Keratinocyte (primary cell): ENCODE measurements at regions not wholly inside any gene's neighbourhood (a gene's known extent, or its start where the extent isn't known, plus 50 kb on each side); places are given as distances from the start of the nearest gene placed in this dataset.
"Not testable (repeated sequence)": the region's sequence is repeated elsewhere in the genome, so short reads cannot be mapped to it uniquely, and the experiment has no call there.

Experiments
- DNase-seq: peaks from one replicate; pipeline ENCODE4 v3.0.0-alpha.2; 2011; ENCODE audit warnings: low read depth, missing footprints, low spot score
- FAIRE-seq: peaks from 2 replicates; lab custom pipeline; 2011; peaks lifted over from hg19 to GRCh38; lab: Jason Lieb, UNC
- H2AFZ ChIP-seq: 2 replicates; pipeline ENCODE4 v1.6.0; 2012; ENCODE audit warnings: low read length, control low read depth, inconsistent platforms; ENCODE audit not compliant: control insufficient read depth
- H3K27ac ChIP-seq: 2 replicates; pipeline ENCODE4 v1.5.1; 2011; ENCODE audit warnings: low read length; ENCODE audit not compliant: control insufficient read depth, insufficient read depth
- H3K27me3 ChIP-seq: 3 replicates; pipeline ENCODE4 v1.6.0; 2011; ENCODE audit warnings: low read length; ENCODE audit not compliant: control insufficient read depth, insufficient read depth; ENCODE audit errors: extremely low read depth
- H3K36me3 ChIP-seq, 2 experiments: 2 replicates in 1 of 2; 3 replicates in 1 of 2; pipeline ENCODE4 v1.5.1; 2011; ENCODE audit warnings: low read length in 2 of 2, mild to moderate bottlenecking in 1 of 2; ENCODE audit not compliant: control insufficient read depth in 2 of 2, insufficient read depth in 2 of 2; ENCODE audit errors: extremely low read depth in 1 of 2
- H3K4me1 ChIP-seq: 3 replicates; pipeline ENCODE4 v1.5.1; 2011; ENCODE audit warnings: low read length; ENCODE audit not compliant: control insufficient read depth, insufficient read depth; ENCODE audit errors: extremely low read depth
- H3K4me2 ChIP-seq: 3 replicates; pipeline ENCODE4 v1.6.0; 2011; ENCODE audit warnings: low read depth, low read length; ENCODE audit not compliant: control insufficient read depth, insufficient read depth; ENCODE audit errors: extremely low read depth
- H3K4me3 ChIP-seq, 3 experiments: fragments of 200-600 bp in 1 of 3; sonication (generic) in 1 of 3; 2 replicates in 2 of 3; 3 replicates in 1 of 3; pipeline ENCODE4 v1.5.1; 2011 to 2016; ENCODE audit warnings: low read length in 3 of 3, mild to moderate bottlenecking in 3 of 3, control low read depth in 2 of 3, inconsistent platforms in 1 of 3, low read depth in 1 of 3, mixed read lengths in 1 of 3, mixed run types in 1 of 3, moderate library complexity in 1 of 3; ENCODE audit not compliant: control insufficient read depth in 2 of 3, insufficient read depth in 2 of 3; ENCODE audit errors: extremely low read depth in 1 of 3
- H3K79me2 ChIP-seq: 2 replicates; pipeline ENCODE4 v1.6.0; 2012; ENCODE audit warnings: low read length; ENCODE audit not compliant: control insufficient read depth, insufficient read depth
- H3K9ac ChIP-seq: 3 replicates; pipeline ENCODE4 v1.6.0; 2011; ENCODE audit warnings: low read length; ENCODE audit not compliant: control insufficient read depth, insufficient read depth; ENCODE audit errors: extremely low read depth
- H3K9me1 ChIP-seq: 3 replicates; pipeline ENCODE4 v1.6.0; 2011; ENCODE audit warnings: low read length; ENCODE audit not compliant: control insufficient read depth, insufficient read depth; ENCODE audit errors: extremely low read depth
- H3K9me3 ChIP-seq: 2 replicates; pipeline ENCODE4 v1.5.1; 2012; ENCODE audit warnings: low read depth, low read length; ENCODE audit not compliant: control insufficient read depth
- H4K20me1 ChIP-seq: 3 replicates; pipeline ENCODE4 v1.6.0; 2011; ENCODE audit warnings: low read length; ENCODE audit not compliant: control insufficient read depth, insufficient read depth; ENCODE audit errors: extremely low read depth
- CTCF ChIP-seq, 3 experiments: IDR thresholded peaks in 1 of 3; conservative IDR thresholded peaks in 1 of 3; optimal IDR thresholded peaks in 1 of 3; 2 replicates in 2 of 3; 3 replicates in 1 of 3; pipeline versions ENCODE3 to v1.5.1; 2011; ENCODE audit warnings: low read length in 3 of 3, mild to moderate bottlenecking in 3 of 3, moderate library complexity in 2 of 3, control low read depth in 1 of 3, inconsistent platforms in 1 of 3; ENCODE audit not compliant: insufficient read depth in 2 of 3; ENCODE audit errors: extremely low read depth in 1 of 3
- EZH2 ChIP-seq: IDR thresholded peaks from one replicate; pipeline ENCODE4 v1.6.1; 2012; ENCODE audit warnings: inconsistent platforms, mild to moderate bottlenecking, low read length, moderate library complexity
- dilution Hi-C: fragments of 300-500 bp; cut with MboI; formaldehyde crosslinking; loops from one replicate; pipeline ENCODE4 v1.7.0; 2020; ENCODE audit warnings: low sequenced_read_pairs; ENCODE audit not compliant: extremely low pct_ligation_motif_present

GRCh38 chr9:97774673-97775072 lies 77.5 kb upstream of the XPA start:
- H3K79me2 ChIP-seq = no peaks in the 10 kb centered on the region
- H2AFZ ChIP-seq = no peak overlapping the region
- H3K4me3 ChIP-seq = no peak overlapping the region
- DNase-seq = no peak
- H3K9ac ChIP-seq = no peak overlapping the region
- no peak overlapping the region for H3K4me2 ChIP-seq
- dilution Hi-C loops = no loop called here
- no peaks in the 10 kb centered on the region for H3K9me1 ChIP-seq
- H3K36me3 ChIP-seq = no peaks in the 10 kb centered on the region
- H4K20me1 ChIP-seq = no peaks in the 10 kb centered on the region
- H3K27me3 ChIP-seq = no peaks in the 10 kb centered on the region
- TF ChIP-seq EZH2 = no peak
- no peak for TF ChIP-seq CTCF (optimal IDR thresholded peaks at IDR 0.05 in 1 of 3, IDR thresholded peaks at IDR 0.05 in 1 of 3, conservative IDR thresholded peaks at IDR 0.05 in 1 of 3; ENCODE audit: extremely low read depth in 1 of 3, insufficient read depth in 2 of 3, low read length in 3 of 3)
- peaks cover 2% of the 10 kb centered on the region for H3K9me3 ChIP-seq
- FAIRE-seq = no peak
- peaks cover 15% of the 10 kb centered on the region for H3K4me1 ChIP-seq
- H3K27ac ChIP-seq = no peak overlapping the region

GRCh38 chr9:97778740-97779139 lies 74.3 kb upstream of the FOXE1 start:
- not testable (repeated sequence) for H3K9ac ChIP-seq, FAIRE-seq, DNase-seq

GRCh38 chr9:97779608-97780007 lies 73.4 kb upstream of the FOXE1 start:
- no peak overlapping the region for H3K4me3 ChIP-seq
- no peak overlapping the region for H3K9ac ChIP-seq
- H3K9me3 ChIP-seq = peaks cover 6% of the 10 kb centered on the region
- no peak overlapping the region for H3K4me2 ChIP-seq
- dilution Hi-C loops = no loop called here
- no peaks in the 10 kb centered on the region for H3K27me3 ChIP-seq
- no peaks in the 10 kb centered on the region for H4K20me1 ChIP-seq
- no peaks in the 10 kb centered on the region for H3K79me2 ChIP-seq
- H3K9me1 ChIP-seq = no peaks in the 10 kb centered on the region
- TF ChIP-seq EZH2 (no peak), CTCF (optimal IDR thresholded peaks at IDR 0.05 in 1 of 3, IDR thresholded peaks at IDR 0.05 in 1 of 3, conservative IDR thresholded peaks at IDR 0.05 in 1 of 3; ENCODE audit: extremely low read depth in 1 of 3, insufficient read depth in 2 of 3, low read length in 3 of 3) (no peak)
- no peak overlapping the region for H2AFZ ChIP-seq
- FAIRE-seq (no peak), DNase-seq (no peak)
- no peak overlapping the region for H3K27ac ChIP-seq
- peaks cover 8% of the 10 kb centered on the region for H3K4me1 ChIP-seq
- no peaks in the 10 kb centered on the region for H3K36me3 ChIP-seq

More at GRCh38 chr9:97778740-97779139, 74.3 kb upstream of the FOXE1 start:
- H3K79me2 ChIP-seq, H2AFZ ChIP-seq, H3K36me3 ChIP-seq, H3K4me2 ChIP-seq, H3K27me3 ChIP-seq, dilution Hi-C loops, H3K4me3 ChIP-seq, H4K20me1 ChIP-seq, H3K27ac ChIP-seq, H3K9me3 ChIP-seq, H3K9me1 ChIP-seq: not testable (repeated sequence)
- H3K4me1 ChIP-seq = peaks cover 11% of the 10 kb centered on the region
